ENCODE measurements at regions not wholly inside any gene's neighbourhood (a gene's known extent, or its start where the extent isn't known, plus 50 kb on each side); places are given as distances from the start of the nearest gene placed in this dataset.
"Not testable (repeated sequence)": the region's sequence is repeated elsewhere in the genome, so short reads cannot be mapped to it uniquely, and the experiment has no call there.

GRCh38 chr6:140345935-140346334 lies 971.5 kb upstream of the CITED2 start:
- no peak for TF ChIP-seq POLR2A (IDR thresholded peaks at IDR 0.05)
- TF ChIP-seq CTCF (IDR thresholded peaks at IDR 0.05) = no peak
- TF ChIP-seq POLR2AphosphoS5 (IDR thresholded peaks at IDR 0.05) = no peak
- Histone ChIP-seq H3K36me3 (no peaks in the 10 kb centered on the region), H3K9me3 (no peaks in the 10 kb centered on the region), H3K27ac (no peak overlapping the region), H3K27me3 (replicated peaks; ENCODE audit: insufficient read depth) (no peaks in the 10 kb centered on the region), H3K4me3 (no peak overlapping the region), H3K4me1 (replicated peaks) (no peaks in the 10 kb centered on the region)
- intact Hi-C loops (cut with DNase I) = loop anchor here (10.0 kb wide), 1 partner anchor 971 kb away; the partner anchor contains the start of gene CITED2
- DNase-seq (ENCODE audit: low spot score) = no peak
- WGBS = 86% methylated on average over 3 of the region's 3 CpGs

GRCh38 chr6:140344142-140344913 lies 969.9 kb upstream of the CITED2 start:
- H3K36me3 ChIP-seq = no peaks in the 10 kb centered on the region
- no peaks in the 10 kb centered on the region for H3K4me1 ChIP-seq (replicated peaks)
- DNase-seq (ENCODE audit: low spot score) = no peak
- TF ChIP-seq POLR2AphosphoS5 (IDR thresholded peaks at IDR 0.05) (no peak), CTCF (IDR thresholded peaks at IDR 0.05) (no peak), POLR2A (IDR thresholded peaks at IDR 0.05) (no peak)
- no peak overlapping the region for H3K27ac ChIP-seq
- no peaks in the 10 kb centered on the region for H3K27me3 ChIP-seq (replicated peaks; ENCODE audit: insufficient read depth)
- 95% methylated on average over 1 of the region's 1 CpG for WGBS
- H3K4me3 ChIP-seq = no peak overlapping the region
- no peaks in the 10 kb centered on the region for H3K9me3 ChIP-seq
- intact Hi-C loops (cut with DNase I) = loop anchor here (10.0 kb wide), 1 partner anchor 970 kb away; the partner anchor contains the start of gene CITED2

GRCh38 chr6:140343128-140343527 lies 968.7 kb upstream of the CITED2 start:
- Histone ChIP-seq H3K27ac (no peak overlapping the region), H3K9me3 (no peaks in the 10 kb centered on the region), H3K27me3 (replicated peaks; ENCODE audit: insufficient read depth) (no peaks in the 10 kb centered on the region), H3K36me3 (no peaks in the 10 kb centered on the region), H3K4me3 (no peak overlapping the region), H3K4me1 (replicated peaks) (no peaks in the 10 kb centered on the region)
- intact Hi-C loops (cut with DNase I) = loop anchor here (10.0 kb wide), 1 partner anchor 968 kb away; the partner anchor contains the start of gene CITED2
- 68% methylated on average over 2 of the region's 2 CpGs for WGBS
- DNase-seq (ENCODE audit: low spot score) = no peak
- TF ChIP-seq POLR2AphosphoS5 (IDR thresholded peaks at IDR 0.05) (no peak), CTCF (IDR thresholded peaks at IDR 0.05) (no peak), POLR2A (IDR thresholded peaks at IDR 0.05) (no peak)

- no peak for DNase-seq (ENCODE audit: low spot score)
- Histone ChIP-seq H3K27ac (no peak overlapping the region), H3K4me3 (no peak overlapping the region), H3K36me3 (no peaks in the 10 kb centered on the region), H3K27me3 (replicated peaks; ENCODE audit: insufficient read depth) (no peaks in the 10 kb centered on the region), H3K9me3 (no peaks in the 10 kb centered on the region), H3K4me1 (replicated peaks) (no peaks in the 10 kb centered on the region)
- intact Hi-C loops (cut with DNase I) = loop anchor here (10.0 kb wide), 1 partner anchor 966 kb away; the partner anchor contains the start of gene CITED2
- no peak for TF ChIP-seq POLR2A (IDR thresholded peaks at IDR 0.05)
- TF ChIP-seq CTCF (IDR thresholded peaks at IDR 0.05) = no peak
- TF ChIP-seq POLR2AphosphoS5 (IDR thresholded peaks at IDR 0.05) = no peak
Observed at GRCh38 chr6:140341272-140341671, 966.8 kb upstream of the CITED2 start.

GRCh38 chr6:140340795-140341194 lies 966.3 kb upstream of the CITED2 start:
- Histone ChIP-seq H3K27ac (no peak overlapping the region), H3K27me3 (replicated peaks; ENCODE audit: insufficient read depth) (no peaks in the 10 kb centered on the region), H3K36me3 (no peaks in the 10 kb centered on the region), H3K9me3 (no peaks in the 10 kb centered on the region), H3K4me3 (no peak overlapping the region), H3K4me1 (replicated peaks) (no peaks in the 10 kb centered on the region)
- DNase-seq (ENCODE audit: low spot score) = no peak
- TF ChIP-seq POLR2AphosphoS5 (IDR thresholded peaks at IDR 0.05) = no peak
- no peak for TF ChIP-seq POLR2A (IDR thresholded peaks at IDR 0.05)
- TF ChIP-seq CTCF (IDR thresholded peaks at IDR 0.05) = no peak
- 98% methylated on average over 3 of the region's 3 CpGs for WGBS
- intact Hi-C loops (cut with DNase I) = loop anchor here (10.0 kb wide), 1 partner anchor 966 kb away; the partner anchor contains the start of gene CITED2

- WGBS = 86% methylated on average over 2 of the region's 2 CpGs
- intact Hi-C loops (cut with DNase I); H3K4me3 ChIP-seq: not testable (repeated sequence)
Observed at GRCh38 chr6:140339084-140339483, 964.6 kb upstream of the CITED2 start.

More at GRCh38 chr6:140339084-140339483, 964.6 kb upstream of the CITED2 start:
- H3K9me3 ChIP-seq; DNase-seq (ENCODE audit: low spot score); H3K27ac ChIP-seq; H3K27me3 ChIP-seq (replicated peaks; ENCODE audit: insufficient read depth); H3K36me3 ChIP-seq; H3K4me1 ChIP-seq (replicated peaks): not testable (repeated sequence)
